GM12878 (cell line): ENCODE measurements at regions not wholly inside any gene's neighbourhood (a gene's known extent, or its start where the extent isn't known, plus 50 kb on each side); places are given as distances from the start of the nearest gene placed in this dataset.

Experiments
- SIX5 ChIP-seq: IDR thresholded peaks from 2 replicates; pipeline ENCODE4 v1.6.1; 2011; ENCODE audit warnings: mild to moderate bottlenecking, low read depth, low read length, moderate library complexity; ENCODE audit not compliant: severe bottlenecking
- TF ChIP-seq, protein P1 (sequence below): fragments of 450-650 bp; formaldehyde crosslinking; IDR thresholded peaks from 2 replicates; pipeline ENCODE4 v1.4.0; 2020; ENCODE audit warnings: mild to moderate bottlenecking, moderate library complexity

DNA sequence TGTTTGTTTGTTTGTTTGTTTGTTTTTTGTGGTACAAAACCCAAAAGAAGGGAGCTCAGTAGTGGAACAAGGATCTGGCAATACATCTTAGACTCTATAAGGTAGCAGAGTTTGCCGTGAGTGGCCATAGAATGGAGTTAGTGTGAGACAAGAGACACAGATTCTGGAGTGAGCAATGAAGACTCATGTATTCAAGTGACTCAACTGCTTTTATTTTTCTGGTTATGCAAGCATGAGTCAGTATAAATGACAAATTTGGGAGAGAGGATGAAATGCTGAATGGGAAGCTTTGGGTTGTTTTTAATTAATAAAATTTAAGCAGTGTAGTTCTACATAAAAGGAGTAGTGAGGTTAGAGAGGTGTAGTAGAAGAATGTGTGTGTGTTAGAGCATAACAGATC, 143.6 kb upstream of the ANO5 start:
- TF ChIP-seq, protein P1, sequence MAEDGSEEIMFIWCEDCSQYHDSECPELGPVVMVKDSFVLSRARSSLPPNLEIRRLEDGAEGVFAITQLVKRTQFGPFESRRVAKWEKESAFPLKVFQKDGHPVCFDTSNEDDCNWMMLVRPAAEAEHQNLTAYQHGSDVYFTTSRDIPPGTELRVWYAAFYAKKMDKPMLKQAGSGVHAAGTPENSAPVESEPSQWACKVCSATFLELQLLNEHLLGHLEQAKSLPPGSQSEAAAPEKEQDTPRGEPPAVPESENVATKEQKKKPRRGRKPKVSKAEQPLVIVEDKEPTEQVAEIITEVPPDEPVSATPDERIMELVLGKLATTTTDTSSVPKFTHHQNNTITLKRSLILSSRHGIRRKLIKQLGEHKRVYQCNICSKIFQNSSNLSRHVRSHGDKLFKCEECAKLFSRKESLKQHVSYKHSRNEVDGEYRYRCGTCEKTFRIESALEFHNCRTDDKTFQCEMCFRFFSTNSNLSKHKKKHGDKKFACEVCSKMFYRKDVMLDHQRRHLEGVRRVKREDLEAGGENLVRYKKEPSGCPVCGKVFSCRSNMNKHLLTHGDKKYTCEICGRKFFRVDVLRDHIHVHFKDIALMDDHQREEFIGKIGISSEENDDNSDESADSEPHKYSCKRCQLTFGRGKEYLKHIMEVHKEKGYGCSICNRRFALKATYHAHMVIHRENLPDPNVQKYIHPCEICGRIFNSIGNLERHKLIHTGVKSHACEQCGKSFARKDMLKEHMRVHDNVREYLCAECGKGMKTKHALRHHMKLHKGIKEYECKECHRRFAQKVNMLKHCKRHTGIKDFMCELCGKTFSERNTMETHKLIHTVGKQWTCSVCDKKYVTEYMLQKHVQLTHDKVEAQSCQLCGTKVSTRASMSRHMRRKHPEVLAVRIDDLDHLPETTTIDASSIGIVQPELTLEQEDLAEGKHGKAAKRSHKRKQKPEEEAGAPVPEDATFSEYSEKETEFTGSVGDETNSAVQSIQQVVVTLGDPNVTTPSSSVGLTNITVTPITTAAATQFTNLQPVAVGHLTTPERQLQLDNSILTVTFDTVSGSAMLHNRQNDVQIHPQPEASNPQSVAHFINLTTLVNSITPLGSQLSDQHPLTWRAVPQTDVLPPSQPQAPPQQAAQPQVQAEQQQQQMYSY (CRISPR knock-in tag): no peak
- no peak for TF ChIP-seq SIX5
